Fibroblast of the aortic adventitia (primary cell): ENCODE measurements at regions not wholly inside any gene's neighbourhood (a gene's known extent, or its start where the extent isn't known, plus 50 kb on each side); places are given as distances from the start of the nearest gene placed in this dataset.
"Not testable (repeated sequence)": the region's sequence is repeated elsewhere in the genome, so short reads cannot be mapped to it uniquely, and the experiment has no call there.

Experiments used
- DNase-seq: peaks from one replicate; pipeline ENCODE4 v3.0.0-alpha.2; 2010; ENCODE audit warnings: low read depth
- H3K4me3 ChIP-seq: 2 replicates; pipeline ENCODE4 v1.5.1; 2011; ENCODE audit warnings: low read depth, mild to moderate bottlenecking, control low read depth, low read length, moderate library complexity
- TF ChIP-seq, protein P1 (sequence below): IDR thresholded peaks from 2 replicates; pipeline ENCODE4 v1.5.1; 2011; ENCODE audit warnings: mild to moderate bottlenecking, low read length, control low read depth, inconsistent platforms; ENCODE audit not compliant: insufficient read depth

DNA sequence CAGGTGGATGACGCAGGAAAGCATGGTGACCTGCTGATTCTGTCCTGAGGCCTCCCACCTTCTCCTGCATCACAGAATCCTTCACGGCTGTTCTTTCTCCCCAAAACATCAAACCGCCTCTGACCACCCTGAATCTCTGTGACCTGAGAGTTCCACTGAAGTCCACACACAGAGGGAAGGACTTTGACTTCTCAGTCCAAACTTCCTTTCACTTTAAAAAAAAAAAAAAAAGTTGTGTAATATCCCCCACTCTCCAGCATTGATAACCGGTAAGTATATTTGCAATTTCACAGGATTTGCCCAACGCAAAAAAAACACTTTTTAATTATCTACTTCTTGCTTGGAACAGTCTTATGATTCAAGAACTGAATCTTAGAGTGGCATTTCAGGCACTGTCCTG, 259.5 kb upstream of the IRS2 start:
- H3K4me3 ChIP-seq: no peak overlapping the region
- no peak for DNase-seq
- TF ChIP-seq, protein P1, sequence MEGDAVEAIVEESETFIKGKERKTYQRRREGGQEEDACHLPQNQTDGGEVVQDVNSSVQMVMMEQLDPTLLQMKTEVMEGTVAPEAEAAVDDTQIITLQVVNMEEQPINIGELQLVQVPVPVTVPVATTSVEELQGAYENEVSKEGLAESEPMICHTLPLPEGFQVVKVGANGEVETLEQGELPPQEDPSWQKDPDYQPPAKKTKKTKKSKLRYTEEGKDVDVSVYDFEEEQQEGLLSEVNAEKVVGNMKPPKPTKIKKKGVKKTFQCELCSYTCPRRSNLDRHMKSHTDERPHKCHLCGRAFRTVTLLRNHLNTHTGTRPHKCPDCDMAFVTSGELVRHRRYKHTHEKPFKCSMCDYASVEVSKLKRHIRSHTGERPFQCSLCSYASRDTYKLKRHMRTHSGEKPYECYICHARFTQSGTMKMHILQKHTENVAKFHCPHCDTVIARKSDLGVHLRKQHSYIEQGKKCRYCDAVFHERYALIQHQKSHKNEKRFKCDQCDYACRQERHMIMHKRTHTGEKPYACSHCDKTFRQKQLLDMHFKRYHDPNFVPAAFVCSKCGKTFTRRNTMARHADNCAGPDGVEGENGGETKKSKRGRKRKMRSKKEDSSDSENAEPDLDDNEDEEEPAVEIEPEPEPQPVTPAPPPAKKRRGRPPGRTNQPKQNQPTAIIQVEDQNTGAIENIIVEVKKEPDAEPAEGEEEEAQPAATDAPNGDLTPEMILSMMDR: no peak

DNA sequence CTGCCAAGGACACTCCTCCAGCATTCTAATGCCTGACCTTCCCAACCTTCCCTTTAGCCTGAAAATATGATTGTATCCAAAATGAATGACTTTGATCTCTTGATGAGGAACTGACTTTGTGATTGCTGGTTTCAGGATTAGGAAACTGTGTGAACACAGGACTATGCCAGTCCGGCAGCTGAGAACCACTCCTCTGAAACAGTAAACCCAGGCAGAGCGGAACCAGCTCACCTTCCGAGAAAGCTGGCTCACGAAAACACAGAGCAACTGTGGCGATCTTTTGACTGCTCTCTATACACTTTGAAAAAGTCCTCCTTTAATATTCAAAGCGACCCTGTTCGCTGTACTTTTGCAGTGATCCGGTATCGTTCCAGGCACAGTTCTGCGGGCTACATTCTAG, 258.8 kb upstream of the IRS2 start:
- no peak overlapping the region for H3K4me3 ChIP-seq
- DNase-seq: no peak
- TF ChIP-seq, protein P1: no peak

DNA sequence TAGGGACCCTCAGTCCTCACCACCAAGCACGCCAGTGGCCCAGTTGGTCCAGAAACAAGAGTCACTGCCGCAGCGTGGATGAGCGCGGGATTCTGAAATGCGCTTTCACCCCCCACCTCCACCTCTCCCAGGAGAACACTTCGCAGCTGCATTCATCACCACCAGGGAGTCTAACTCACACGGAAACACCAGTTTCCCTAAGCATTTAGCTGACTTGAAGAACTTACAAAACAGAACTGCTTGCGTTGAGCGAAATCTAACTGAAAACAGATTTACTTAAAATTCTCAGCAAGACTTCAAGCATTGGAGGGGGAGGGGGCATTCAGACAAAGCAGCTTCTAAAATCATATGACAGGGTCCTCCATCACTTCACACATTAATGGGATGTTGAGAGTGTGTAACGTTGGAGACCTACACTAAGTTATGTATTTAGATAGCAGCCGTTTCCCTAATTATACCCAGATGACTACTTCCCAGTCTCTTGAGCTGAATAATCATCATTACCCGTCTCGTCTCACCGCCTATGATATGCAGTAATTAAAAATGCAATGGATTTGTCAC, 258.2 kb upstream of the IRS2 start:
- no peak overlapping the region for H3K4me3 ChIP-seq
- peak; percentile 51 for DNase-seq
- TF ChIP-seq, protein P1: peak; percentile 4

DNA sequence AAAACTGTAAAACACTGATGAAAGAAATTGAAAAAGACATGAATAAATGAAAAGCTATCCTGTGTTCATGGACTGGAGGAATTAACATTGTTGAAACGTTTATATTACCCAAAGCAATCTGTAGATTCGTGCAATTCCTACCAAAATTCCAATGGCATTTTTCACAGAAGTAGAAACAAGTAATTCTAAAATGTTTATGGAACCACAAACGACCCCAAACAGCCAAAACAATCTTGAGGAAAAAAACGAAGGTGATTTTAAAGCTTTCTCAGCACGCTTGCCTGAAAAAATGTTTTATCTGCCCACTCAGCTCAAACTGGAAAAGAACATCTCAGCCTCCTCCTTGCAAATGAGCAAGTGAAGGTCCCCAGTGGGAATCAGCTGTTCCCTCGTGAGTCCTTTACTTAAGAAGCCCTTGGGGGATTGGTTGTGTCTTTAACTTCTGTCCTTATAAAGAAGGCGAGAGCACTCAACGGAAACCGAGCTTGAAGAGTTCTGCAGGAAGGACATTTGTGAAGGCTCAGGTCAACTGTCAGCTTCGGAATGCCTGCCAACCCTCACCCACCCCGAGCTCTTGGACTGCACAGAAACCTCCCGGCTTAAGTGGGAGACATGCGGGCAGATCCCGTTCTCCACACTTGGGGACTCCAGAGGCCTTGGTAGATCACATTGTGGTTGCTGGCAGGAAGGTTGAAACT, 256.0 kb upstream of the IRS2 start:
- DNase-seq: no peak
- H3K4me3 ChIP-seq: no peak overlapping the region
- TF ChIP-seq, protein P1: no peak

DNA sequence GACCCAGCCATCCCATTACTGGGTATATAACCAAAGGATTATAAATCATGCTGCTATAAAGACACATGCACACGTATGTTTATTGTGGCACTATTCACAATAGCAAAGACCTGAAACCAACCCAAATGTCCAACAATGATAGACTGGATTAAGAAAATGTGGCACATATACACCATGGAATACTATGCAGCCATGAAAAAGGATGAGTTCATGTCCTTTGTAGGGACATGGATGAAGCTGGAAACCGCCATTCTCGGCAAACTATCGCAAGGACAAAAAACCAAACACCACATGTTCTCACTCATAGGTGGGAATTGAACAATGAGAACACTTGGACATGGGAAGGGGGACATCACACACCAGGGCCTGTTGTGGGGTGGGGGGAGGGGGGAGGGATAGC, 255.3 kb upstream of the IRS2 start:
- DNase-seq, H3K4me3 ChIP-seq: not testable (repeated sequence)

DNA sequence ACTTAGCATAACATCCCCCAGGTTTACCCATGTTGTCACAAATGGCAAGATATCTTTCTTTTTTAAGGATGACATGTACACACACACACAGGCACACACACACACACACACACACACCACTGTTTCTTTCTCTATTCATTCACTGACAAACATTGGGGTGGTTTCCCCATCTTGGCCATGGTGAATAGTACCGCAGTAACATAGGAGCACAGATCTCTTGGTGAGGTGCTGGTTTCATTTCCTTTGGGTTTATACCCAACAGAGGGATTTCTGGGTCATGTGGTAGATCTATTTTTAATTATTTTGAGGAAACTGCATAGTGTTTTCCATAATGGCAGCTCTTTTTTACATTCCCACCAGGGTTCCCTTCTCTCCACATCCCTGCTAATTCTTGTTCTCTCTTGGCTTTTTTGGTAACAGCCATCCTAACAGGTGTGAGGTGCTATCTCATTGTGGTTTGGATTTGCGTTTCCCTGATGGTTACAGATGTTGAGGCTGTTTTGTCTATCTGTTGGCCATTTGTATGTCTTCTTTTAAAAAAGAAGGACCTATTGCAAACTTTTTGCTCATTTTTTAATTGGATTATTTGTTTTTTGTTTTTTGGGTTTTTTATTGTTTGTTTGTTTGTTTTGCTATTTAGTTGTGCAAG, 251.7 kb upstream of the IRS2 start:
- no peak for DNase-seq
- H3K4me3 ChIP-seq: no peak overlapping the region
- TF ChIP-seq, protein P1: no peak

DNA sequence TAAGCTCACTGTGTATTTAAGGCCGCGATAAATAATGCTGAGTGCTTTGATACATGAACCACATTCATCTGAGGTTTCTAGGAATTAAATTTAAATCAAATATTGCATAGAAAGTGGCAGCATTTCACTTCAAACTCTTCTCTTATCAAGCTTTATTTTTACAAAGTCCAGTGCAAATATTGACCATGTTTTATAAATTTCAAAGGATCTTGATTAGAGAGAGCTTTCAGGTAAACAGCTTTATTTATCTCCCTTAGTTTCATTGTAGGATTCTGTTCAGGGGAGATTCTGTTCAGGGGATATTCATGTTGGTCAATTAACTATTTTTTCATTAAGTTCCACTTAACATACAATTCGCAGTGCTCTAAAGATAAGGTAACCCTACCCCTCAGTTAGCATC, 249.7 kb upstream of the IRS2 start:
- TF ChIP-seq, protein P1: no peak
- DNase-seq: no peak
- H3K4me3 ChIP-seq: no peak overlapping the region
